ENCODE measurements at regions not wholly inside any gene's neighbourhood (a gene's known extent, or its start where the extent isn't known, plus 50 kb on each side); places are given as distances from the start of the nearest gene placed in this dataset.
"Not testable (repeated sequence)": the region's sequence is repeated elsewhere in the genome, so short reads cannot be mapped to it uniquely, and the experiment has no call there.

GRCh38 chr2:131631648-131632047 lies 104.0 kb downstream of the CCDC74A start:
- H3K27me3 Mint-ChIP-seq, H3K36me3 Mint-ChIP-seq, H3K9me3 Mint-ChIP-seq, H3K4me3 Mint-ChIP-seq, H3K27ac Mint-ChIP-seq, H3K4me1 Mint-ChIP-seq: not testable (repeated sequence)

- not testable (repeated sequence) for H3K4me3 Mint-ChIP-seq, H3K9me3 Mint-ChIP-seq, H3K4me1 Mint-ChIP-seq, H3K36me3 Mint-ChIP-seq, H3K27me3 Mint-ChIP-seq, H3K27ac Mint-ChIP-seq
Observed at GRCh38 chr2:131633405-131633804, 105.7 kb downstream of the CCDC74A start.

GRCh38 chr2:131633827-131634695 lies 106.4 kb downstream of the CCDC74A start:
- not testable (repeated sequence) for H3K36me3 Mint-ChIP-seq, H3K9me3 Mint-ChIP-seq, H3K27me3 Mint-ChIP-seq, H3K4me3 Mint-ChIP-seq, H3K4me1 Mint-ChIP-seq, H3K27ac Mint-ChIP-seq

DNA sequence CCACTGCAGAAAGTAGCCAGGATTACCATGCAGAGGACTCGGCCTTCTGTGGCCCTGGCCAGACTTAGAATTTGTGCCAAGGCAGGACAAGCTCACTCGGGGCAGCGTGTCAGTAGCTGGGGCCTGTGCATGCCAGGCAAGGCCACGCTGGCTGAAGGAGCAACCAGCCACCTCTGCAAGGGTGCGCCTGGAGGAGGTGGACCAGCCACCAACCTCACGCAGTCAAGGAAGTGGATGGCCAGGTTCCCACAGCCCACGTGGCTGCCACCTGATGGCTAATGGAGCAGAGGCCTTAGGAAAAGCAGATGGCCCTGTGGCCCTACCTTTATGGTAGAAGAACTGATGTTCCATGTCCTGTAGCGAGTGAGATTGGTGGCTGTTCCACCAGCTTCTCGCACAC lies 107.9 kb downstream of the CCDC74A start:
- Mint-ChIP-seq H3K27ac (no peak overlapping the region), H3K4me3 (no peak overlapping the region), H3K27me3 (no peaks in the 10 kb centered on the region), H3K36me3 (no peaks in the 10 kb centered on the region), H3K9me3 (no peaks in the 10 kb centered on the region), H3K4me1 (no peaks in the 10 kb centered on the region)

DNA sequence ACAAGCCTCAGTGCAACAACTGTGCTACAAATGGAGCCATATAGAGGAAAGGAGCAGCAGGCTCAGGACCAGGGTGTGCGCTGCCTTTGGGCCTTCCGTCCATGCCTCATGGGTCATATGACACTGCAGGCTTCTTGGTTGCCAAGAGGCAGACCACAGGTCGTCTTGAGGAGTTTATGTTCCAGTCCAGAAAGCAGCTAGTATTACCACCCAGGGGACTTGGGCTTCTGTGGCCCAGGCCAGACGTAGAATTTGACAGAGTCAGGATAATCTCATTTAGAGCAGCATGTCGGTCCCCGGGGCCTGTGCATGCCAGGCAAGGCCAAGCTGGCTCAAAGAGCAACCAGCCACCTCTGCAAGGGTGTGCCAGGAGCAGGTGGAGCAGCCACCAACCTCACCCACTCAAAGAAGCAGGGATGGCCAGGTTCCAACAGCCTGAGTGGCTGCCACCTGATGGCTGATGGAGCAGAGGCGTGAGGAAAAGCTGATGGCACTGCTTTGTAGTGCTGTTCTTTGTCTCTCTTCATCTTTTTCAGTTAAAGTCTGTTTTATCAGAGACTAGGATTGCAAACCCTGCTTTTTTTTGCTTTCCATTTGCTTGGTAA lies 109.1 kb downstream of the CCDC74A start:
- not testable (repeated sequence) for H3K9me3 Mint-ChIP-seq, H3K4me3 Mint-ChIP-seq, H3K36me3 Mint-ChIP-seq, H3K27me3 Mint-ChIP-seq, H3K27ac Mint-ChIP-seq, H3K4me1 Mint-ChIP-seq

DNA sequence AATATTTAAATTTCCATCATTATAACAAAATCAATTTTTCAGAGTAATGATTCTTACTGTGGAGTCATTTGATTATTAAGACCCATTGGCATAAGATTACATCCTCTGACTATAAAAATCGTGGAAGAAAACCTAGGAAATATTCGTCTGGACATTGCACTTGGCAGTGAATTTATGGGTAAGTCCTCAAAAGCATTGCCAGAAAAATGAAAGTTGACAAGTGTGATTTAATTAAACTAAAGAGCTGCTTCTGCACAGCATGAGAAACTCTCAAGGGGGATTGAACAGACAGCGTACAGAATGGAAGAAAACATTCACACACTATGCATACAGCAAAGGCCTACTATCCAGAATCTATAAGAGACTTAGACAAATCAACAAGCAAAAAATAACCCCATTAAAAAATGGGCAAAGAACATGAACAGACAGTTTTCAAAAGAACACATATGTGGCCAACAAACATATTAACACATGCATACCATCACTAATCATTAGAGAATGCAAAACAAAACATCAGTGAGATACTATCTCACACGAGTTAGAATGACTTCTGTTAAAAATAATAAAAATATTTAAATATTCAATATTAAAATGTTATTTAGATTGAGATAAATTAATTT lies 111.4 kb downstream of the CCDC74A start:
- H3K27me3 Mint-ChIP-seq, H3K4me1 Mint-ChIP-seq, H3K9me3 Mint-ChIP-seq, H3K27ac Mint-ChIP-seq, H3K4me3 Mint-ChIP-seq, H3K36me3 Mint-ChIP-seq: not testable (repeated sequence)

- Mint-ChIP-seq H3K27me3 (peaks cover 17% of the 10 kb centered on the region), H3K4me1 (no peaks in the 10 kb centered on the region), H3K27ac (no peak overlapping the region), H3K36me3 (no peaks in the 10 kb centered on the region), H3K4me3 (no peak overlapping the region), H3K9me3 (no peaks in the 10 kb centered on the region)
Observed at GRCh38 chr2:131641414-131642206, 113.9 kb downstream of the CCDC74A start.

DNA sequence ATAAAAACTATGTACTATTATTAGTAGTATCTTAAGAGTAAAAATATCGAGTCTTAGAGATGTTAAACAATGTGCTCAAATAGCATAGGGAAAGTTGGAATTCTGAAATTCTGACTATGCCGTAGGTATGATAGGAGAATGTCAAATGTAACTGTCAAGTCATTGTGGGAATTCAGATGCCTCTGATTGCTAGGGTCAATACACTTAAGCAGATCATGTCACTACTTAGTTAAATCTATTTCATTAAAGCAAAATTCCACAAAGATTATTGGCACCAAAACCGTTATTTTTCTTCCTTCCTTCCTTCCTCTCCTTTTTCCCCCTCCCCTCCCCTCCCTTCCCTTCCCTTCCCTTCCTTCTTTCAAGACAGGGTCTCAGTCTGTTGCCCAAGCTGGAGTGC lies 115.5 kb downstream of the CCDC74A start:
- H3K36me3 Mint-ChIP-seq, result not testable (repeated sequence)
- H3K27me3 Mint-ChIP-seq, result peaks cover 24% of the 10 kb centered on the region

DNA sequence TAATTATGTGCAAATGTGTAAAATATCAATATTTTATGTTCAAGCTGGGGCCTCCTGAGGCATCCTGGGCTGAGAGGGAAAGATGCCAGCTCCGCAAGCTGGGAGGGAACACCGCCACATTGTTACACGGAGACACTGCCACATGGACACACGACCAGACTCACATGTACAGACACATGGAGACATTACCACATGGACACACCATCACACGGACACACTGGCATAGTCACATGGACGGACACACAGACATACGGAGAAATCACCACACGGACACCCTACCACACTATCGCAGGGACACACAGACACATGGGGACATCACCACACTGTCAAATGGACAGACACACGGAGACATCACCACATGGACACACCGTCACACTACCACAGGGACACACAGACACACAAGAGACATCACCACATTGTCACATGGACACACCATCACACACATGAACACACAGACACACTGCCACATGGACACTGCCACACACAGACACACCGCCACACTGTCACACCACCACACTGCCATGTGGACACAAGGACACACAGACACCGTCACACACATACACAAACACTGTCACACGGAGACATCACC lies 117.6 kb downstream of the CCDC74A start:
- Mint-ChIP-seq H3K4me1 (no peaks in the 10 kb centered on the region), H3K36me3 (no peaks in the 10 kb centered on the region), H3K27ac (peak overlapping the region; percentile 20), H3K27me3 (peaks cover 30% of the 10 kb centered on the region), H3K4me3 (no peak overlapping the region), H3K9me3 (no peaks in the 10 kb centered on the region)

More for the DNA sequence above, 115.5 kb downstream of the CCDC74A start:
- not testable (repeated sequence) for H3K4me1 Mint-ChIP-seq, H3K4me3 Mint-ChIP-seq, H3K27ac Mint-ChIP-seq, H3K9me3 Mint-ChIP-seq

DNA sequence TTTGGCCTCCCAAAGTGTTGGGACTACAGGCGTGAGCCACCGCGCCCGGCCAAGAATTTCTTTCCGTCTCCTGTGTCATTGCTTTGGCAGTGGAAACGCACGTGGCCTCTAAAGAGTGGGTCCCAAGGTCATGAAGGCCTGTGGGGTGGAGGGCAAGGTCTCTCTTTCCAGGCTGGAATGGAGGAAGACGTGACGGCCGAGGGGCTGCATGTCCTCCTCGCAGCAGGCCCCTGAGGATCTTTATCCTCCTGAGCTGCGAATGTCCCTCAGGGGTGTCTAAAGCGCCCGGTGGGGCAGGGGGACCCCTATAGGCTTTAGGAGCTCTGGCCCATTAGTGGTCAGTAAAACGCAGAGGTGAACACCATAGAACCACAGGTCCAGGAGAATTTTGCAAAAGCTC lies 118.5 kb downstream of the CCDC74A start:
- peaks cover 35% of the 10 kb centered on the region for H3K27me3 Mint-ChIP-seq
- not testable (repeated sequence) for H3K27ac Mint-ChIP-seq, H3K9me3 Mint-ChIP-seq, H3K4me1 Mint-ChIP-seq, H3K4me3 Mint-ChIP-seq, H3K36me3 Mint-ChIP-seq

DNA sequence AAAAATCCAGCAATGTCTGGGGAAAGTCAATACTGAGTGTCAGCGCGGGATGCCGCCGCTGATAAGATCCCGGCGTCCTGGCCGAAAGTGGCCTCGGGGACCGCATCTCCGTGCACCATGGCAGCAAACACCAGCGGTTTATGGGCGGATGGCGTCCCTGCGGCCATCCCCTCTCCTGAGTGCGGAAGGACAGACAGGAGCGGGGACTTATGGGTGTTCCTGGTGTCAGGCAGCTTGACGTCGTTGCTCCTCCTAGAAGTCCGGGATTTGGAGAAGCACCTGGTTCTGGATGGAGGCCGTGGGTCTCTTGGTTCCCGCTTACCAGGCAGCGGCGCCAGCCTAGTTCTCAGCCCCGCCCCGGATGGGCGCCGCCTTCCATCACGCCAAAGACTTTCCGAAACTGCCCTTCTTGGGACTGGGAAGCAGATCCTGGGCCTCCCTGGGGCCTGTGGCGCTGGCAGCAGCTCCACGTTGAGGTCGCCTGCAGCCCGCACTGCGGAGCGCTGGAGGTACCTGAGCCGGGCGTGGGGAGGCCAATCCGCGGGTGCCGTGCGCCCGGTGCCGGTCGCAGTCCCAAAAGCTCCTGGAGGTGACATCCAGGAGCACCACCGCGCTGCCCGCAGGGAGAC lies 119.1 kb downstream of the CCDC74A start:
- H3K36me3 Mint-ChIP-seq, result no peaks in the 10 kb centered on the region
- H3K27me3 Mint-ChIP-seq, result peaks cover 35% of the 10 kb centered on the region
- H3K4me3 Mint-ChIP-seq, result no peak overlapping the region
- H3K9me3 Mint-ChIP-seq, result no peaks in the 10 kb centered on the region
- no peaks in the 10 kb centered on the region for H3K4me1 Mint-ChIP-seq
- no peak overlapping the region for H3K27ac Mint-ChIP-seq

GRCh38 chr2:131648565-131648964 lies 120.9 kb downstream of the CCDC74A start:
- H3K4me3 Mint-ChIP-seq, H3K27ac Mint-ChIP-seq, H3K36me3 Mint-ChIP-seq, H3K9me3 Mint-ChIP-seq, H3K4me1 Mint-ChIP-seq: not testable (repeated sequence)
- H3K27me3 Mint-ChIP-seq, result peaks cover 35% of the 10 kb centered on the region

- not testable (repeated sequence) for H3K36me3 Mint-ChIP-seq, H3K4me1 Mint-ChIP-seq, H3K27ac Mint-ChIP-seq, H3K4me3 Mint-ChIP-seq, H3K9me3 Mint-ChIP-seq
- H3K27me3 Mint-ChIP-seq, result peaks cover 23% of the 10 kb centered on the region
Observed at GRCh38 chr2:131652246-131652645, 124.6 kb downstream of the CCDC74A start.

DNA sequence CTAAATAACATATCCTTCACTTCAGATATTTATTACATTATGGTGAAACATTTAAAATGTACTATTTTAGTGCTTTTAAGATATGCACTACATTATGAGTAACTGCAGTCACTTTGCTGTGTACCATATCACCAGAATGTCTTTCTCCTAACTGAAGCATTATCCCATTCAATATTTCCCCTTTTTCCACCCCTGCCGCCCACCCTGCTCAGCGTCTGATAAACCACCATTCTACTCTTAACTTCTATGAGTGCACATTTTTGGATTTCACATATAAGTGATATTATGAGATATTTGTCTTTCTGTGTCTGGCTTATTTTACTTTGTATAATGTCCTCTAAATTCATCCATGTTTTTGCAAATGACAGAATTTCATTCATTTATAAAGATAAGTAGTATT lies 126.4 kb downstream of the CCDC74A start:
- H3K4me1 Mint-ChIP-seq, H3K27ac Mint-ChIP-seq, H3K4me3 Mint-ChIP-seq, H3K36me3 Mint-ChIP-seq, H3K9me3 Mint-ChIP-seq: not testable (repeated sequence)
- H3K27me3 Mint-ChIP-seq, result peaks cover 17% of the 10 kb centered on the region

Measured in activated naive CD4-positive, alpha-beta T cell treated with anti-CD3 and anti-CD28 coated beads, Interleukin-2, amount 50 U/mL, for 24 hours (primary cell).